ENCODE measurements at regions not wholly inside any gene's neighbourhood (a gene's known extent, or its start where the extent isn't known, plus 50 kb on each side); places are given as distances from the start of the nearest gene placed in this dataset.
"Not testable (repeated sequence)": the region's sequence is repeated elsewhere in the genome, so short reads cannot be mapped to it uniquely, and the experiment has no call there.

DNA sequence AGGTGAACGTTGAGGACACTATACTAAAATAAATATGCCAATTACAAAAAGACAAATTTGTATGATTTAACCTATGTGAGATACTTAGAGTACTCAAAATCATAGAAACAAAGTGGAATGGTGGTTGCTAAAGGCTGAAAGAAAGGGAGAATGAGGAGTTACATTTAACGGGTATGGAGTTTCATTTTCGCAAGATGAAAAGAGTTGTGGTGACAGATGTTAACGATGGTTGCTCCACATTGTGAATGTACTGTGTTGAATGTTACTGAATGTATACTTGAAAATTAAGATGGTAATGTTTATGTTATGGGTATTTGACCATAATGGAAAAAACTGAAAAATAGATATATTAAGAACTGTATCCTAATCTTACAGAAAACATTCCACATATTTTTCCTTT lies 51.3 kb upstream of the MOCS2 start:
- DNase-seq (ENCODE audit: low read depth in 2 of 2), result no peak

DNA sequence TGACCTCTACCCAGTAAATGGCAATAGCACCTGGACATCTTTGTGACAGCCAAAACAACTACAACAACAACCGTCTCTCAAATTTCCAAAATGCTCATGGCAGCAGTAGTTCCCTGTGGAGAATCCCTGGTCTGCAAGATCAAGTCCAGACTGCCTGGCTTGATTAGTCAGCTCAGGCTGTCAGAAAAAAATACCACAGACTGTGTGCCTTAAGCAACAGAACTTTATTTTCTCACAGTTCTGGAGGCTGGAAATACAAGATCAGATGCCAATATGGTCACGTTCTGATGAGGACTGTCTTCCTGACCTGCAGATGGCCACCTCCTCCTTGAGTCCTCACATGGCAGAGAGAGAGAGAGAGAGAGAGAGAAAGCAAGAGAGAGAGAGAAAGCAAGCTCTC lies 52.3 kb upstream of the MOCS2 start:
- DNase-seq (ENCODE audit: low read depth in 2 of 2), result no peak

DNA sequence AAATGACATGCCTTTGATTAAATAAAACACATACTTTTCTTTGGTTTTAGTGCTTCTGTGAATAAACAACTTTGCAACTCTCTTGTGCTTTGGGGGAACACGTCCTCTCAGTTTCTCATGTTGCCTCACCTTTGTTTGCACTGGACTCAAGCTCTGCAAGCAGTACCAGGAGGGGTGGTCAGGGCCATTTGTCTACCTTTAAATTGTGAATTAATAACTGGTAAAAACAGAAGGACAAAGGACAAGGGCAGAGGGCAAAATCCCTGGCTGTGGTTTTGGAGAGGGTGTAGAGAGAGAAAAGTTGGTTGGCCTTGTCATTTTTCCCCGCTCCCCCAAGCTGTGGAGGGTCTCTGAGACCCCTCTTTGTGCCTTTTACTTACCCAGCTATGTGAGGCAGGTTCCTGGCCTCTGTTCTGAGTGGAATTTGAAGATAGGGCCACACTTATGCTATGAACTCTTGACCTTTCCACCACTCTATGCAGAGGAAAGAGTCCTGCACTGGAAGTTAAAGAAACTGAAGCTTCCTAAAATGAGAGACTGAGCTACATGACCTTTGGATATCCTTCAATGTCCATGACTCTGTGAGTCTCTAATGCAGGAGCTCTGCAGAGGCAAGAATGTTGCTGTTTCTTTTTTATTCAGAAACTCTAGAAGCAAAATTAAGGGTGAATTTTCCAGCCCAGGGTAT lies 55.1 kb upstream of the MOCS2 start:
- DNase-seq (ENCODE audit: low read depth in 2 of 2), result no peak

DNA sequence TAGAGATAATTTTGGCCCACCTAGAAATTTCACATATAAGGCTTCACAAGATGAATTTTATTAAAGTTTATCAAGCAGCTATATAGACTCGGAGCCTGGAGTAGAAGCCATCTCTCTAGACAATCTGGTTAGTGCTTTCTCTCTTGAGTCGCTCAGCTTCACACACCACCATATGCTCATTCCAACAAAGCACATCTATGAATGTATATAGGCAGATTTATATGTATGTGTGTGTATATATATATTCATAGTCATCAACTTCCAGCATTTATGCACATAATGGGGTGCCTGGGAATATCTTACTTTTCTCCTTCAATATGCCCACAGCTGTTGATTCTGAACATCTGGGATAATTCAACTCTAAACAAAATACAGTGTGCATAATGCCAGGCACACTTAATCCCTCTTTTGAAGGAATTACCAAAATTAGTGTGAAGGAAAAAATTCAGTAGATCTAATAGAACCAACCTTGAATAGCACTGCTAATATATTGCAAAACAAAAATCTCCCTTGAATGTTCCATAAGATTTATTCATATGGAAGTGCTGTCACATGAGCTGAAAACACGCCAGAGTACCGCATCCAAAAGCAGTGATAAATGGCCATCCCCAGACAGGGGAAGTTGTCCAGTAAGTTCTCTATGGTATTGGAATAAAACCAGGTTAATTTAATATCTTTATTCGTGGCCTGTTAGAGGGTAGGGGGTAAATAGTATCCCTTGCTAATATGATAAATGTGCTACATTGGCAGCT lies 56.0 kb upstream of the MOCS2 start:
- DNase-seq (ENCODE audit: low read depth in 2 of 2), result no peak

DNA sequence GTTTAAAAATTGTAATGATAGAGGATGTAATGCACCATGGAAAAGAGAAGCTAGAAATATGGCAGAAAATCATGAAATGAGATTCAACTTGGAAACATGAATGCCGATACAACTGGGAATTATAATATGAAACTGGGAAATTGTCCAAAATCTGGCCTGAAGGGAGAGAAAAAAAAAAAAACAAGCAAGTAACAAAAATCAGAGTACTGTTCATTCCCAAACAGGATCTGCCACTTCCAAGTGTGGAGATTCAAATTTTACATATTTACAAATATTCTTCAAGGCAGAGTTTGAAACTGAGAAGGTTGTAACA lies 56.6 kb upstream of the MOCS2 start:
- DNase-seq (ENCODE audit: low read depth in 2 of 2), result no peak

DNA sequence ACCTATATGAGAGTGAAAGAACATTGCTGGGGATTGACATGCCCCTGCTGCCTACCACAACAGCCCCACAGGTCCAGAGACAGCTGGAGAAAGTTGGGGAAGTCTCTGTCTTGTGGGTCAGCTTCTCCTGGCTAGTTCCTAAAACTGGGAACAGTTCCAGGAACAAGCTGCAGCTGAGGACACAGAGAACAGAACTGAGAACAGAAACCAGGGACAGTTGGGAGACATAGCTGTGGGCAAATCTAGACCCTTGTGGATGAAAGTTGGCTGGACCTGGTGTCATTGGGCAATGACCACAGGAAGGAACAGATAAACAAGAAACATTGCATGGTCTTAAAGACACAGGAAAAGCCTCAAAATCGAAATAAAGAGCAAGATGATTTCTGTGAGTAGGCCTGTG lies 58.3 kb upstream of the MOCS2 start:
- DNase-seq (ENCODE audit: low read depth in 2 of 2), result no peak

DNA sequence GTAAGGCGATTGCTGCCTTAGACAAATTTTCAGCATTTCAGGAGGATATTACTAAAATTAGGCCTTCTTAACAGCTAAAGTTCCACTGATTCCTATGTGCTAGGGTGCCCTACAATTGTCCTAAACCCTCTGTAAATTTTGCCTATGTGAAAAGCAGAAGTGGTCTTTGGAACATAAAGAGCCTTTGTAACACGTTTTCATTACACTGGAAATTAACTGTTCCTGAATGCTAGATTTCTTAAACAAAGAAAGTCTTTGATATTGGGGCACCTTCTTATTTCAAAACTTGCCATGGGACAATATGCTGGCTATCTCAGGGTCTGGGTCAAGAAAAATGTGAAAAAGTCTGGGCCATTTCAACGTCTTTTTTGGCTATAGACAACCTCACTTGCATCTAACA lies 60.4 kb upstream of the MOCS2 start:
- DNase-seq (ENCODE audit: low read depth in 2 of 2), result no peak

DNA sequence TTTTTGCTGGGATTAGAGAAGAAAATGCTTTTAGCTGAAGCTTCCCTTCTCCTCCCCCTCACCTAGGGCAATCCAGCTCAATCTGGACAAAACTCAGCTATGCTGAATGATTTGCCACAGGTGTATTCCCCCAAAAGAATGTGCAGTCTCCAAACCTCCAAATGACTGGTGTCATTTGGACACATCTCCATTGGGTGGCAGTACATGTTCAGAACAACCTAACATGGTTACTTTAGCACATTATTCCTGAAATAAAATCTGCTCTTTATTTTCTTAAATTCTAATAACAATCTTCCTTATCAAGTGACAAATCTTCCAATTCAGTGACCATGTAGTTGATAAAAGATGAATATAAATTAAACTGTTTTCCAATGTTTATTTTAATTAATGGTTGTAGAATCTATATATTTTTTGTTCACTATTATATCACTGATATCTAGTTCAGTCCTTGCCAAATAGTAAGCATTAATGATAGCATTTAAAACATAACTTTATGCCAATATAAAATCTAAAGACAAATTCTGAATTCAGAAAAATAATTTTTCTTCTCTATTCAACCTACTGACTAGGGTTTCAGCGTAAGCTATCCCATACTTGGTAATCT lies 61.3 kb upstream of the MOCS2 start:
- no peak for DNase-seq (ENCODE audit: low read depth in 2 of 2)

DNA sequence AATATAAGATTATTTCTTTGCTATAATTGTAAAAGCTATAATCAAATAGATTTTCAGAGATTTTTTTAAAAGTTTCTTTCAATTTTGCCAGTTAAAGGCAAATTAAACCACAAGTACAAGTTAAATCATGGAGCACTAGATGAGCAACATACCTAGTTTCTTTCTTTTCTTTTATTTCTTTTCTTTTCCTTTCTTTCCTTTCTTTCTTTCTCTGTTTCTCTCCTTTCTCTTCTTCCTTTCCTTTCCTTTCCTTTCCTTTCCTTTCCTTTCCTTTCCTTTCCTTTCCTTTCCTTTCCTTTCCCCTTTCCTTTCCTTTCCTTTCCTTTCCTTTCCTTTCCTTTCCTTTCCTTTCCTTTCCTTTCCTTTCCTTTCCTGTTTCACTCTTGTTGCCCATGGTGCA lies 62.5 kb upstream of the MOCS2 start:
- DNase-seq (ENCODE audit: low read depth in 2 of 2), result not testable (repeated sequence)

DNA sequence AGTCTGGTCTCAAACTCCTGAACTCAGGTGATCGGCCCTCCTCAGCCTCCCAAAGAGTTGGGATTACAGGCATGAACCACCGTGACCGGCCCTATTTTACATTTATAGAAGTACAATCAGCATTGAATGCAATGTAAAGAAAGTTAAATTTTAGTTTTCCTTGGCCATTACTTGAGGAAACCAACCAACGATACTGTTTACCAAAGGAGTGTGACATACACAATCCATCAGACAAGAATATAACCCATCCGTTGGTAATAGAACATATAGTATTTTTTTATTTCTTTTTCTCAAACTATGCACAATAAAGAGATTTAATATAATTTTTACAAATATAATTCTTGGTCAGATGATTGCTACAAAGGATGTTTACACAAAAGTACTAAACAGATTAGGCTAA lies 63.1 kb upstream of the MOCS2 start:
- no peak for DNase-seq (ENCODE audit: low read depth in 2 of 2)

DNA sequence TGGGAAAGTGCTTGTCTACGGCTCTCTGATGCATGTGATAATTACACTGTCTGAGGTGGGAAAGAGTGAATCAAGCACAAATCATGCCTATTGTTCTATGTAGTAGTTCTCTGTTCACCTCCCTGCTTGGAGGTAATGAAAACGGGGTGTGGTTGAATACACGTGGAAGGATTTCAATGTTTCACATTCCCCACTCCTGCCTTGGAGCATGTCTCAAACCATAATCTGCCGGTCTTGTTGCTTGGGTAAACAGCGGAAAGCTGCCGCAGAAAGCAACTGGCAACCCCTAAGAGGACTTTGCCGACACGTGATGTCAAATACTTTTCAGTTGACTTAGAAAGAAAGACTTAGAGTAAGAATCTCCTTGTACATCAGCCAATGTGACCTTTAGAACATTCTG lies 63.5 kb upstream of the MOCS2 start:
- DNase-seq (ENCODE audit: low read depth in 2 of 2), result no peak

DNA sequence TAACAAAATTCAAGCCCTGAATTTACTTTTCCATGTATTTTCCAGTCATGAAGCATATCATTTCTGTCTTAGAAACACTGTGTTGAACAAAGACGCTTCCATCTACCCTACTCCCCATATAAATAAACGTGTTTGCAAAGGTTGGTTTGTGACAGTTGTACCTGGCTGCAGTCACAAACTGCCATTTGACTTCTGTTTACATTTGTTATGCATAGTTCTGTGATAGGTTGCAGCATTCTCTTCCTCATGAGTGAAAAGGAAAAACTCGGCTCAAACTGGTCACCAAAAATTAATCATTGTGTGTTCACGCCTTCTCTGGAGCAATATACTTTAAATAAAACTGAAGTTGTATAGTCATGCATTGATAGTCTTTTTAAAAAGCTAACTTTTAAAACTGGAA lies 69.3 kb upstream of the MOCS2 start:
- no peak for DNase-seq (ENCODE audit: low read depth in 2 of 2)

DNA sequence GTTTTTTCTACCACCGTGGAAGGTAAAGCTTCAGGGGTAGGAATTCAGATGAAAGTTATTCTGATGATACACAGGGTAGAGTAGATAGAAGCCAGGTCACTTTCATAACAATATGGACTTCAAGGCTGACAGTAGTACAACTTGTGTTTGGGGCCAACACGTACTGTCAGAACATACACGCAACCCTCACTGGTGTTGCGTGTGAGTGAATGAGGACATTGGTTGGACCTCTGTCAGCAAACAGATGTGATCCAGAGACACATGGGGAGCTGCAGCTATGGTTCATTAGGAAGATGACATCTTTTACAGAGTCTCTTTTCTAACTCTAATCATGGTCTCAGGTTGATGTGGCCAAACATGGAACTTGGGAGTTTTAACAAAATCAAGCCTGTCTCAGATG lies 70.1 kb upstream of the MOCS2 start:
- no peak for DNase-seq (ENCODE audit: low read depth in 2 of 2)

DNA sequence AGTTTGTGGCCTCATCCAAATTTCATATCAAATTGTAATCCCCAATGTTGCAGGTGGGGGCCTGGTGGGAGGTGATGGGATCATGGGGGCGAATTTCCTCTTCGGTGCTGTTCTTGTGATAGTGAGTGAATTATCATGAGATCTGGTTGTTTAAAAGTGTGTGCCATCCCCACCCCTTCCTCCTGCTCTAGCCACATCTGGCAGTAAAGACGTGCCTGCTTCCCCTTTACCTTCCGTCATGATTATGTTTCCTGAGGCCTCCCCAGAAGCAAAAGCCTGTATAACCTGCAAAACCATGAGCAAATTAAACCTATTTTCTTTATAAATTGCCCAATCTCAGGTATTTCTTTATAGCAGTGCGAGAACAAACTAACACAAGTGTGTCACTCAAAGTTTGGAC lies 71.0 kb upstream of the MOCS2 start:
- DNase-seq (ENCODE audit: low read depth in 2 of 2), result no peak

DNA sequence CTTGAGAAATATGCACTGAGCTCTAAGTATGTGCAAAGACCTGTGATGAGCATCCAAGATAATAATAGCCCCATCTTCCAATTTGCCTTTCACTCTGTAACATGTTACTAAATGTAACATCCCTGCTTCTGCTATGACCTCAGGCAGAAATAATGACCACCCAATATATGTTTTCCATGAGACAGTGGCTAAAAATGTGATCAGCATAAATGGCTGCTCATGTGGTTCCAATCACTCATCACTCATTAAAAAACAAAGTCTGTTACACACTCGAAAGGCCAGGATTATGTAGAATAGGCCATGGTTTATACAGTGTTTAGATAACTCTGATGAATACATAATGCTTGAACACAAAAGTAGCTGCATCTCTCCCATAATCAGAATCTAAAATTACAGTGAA lies 71.4 kb upstream of the MOCS2 start:
- no peak for DNase-seq (ENCODE audit: low read depth in 2 of 2)

DNA sequence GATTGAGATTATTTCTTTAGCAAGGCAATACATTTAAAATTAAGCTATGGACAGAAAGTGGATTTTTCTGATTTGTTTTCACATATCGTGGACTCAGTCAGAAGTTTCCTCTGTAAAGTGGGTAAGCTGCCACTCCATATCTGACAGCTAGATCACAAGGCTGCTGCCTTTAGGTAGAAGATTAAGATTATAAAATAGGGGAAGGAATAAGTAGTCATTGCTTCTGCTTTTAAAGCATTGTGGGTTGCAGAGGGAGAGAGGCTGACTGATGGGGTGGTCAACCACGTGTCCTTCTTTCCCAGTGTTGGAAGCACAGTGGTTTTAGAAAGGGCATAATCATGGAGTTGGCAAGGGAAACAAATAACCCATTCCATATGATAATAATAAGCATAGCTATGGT lies 74.3 kb upstream of the MOCS2 start:
- no peak for DNase-seq (ENCODE audit: low read depth in 2 of 2)

DNA sequence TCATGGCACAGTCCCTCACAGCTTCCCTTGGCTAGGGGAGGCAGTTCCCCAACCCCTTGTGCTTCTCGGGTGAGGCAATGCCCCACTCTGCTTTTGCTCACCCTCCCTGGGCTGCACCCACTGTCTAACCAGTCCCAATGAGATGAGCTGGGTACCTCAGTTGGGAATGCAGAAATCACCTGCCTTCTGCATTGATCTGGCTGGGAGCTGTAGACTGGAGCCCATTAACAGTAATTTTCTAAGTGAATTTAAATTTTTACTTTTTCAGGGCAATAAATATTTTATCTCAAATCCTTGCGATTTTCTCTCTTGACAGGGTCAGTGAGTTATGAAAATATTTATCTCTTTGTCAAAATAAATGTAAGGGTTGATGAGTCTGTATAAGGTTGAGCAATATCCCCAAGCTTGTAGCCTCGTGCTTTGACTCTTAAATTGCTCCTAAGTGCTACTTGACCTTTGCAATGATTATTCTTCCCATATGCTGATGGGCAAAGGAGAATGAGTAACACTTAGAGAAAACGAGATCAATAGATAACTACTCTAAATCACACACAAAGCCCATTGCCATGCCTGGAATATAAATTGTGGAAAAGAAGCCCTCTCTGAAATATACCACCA lies 82.1 kb upstream of the MOCS2 start:
- no peak for DNase-seq (ENCODE audit: low read depth in 2 of 2)

DNA sequence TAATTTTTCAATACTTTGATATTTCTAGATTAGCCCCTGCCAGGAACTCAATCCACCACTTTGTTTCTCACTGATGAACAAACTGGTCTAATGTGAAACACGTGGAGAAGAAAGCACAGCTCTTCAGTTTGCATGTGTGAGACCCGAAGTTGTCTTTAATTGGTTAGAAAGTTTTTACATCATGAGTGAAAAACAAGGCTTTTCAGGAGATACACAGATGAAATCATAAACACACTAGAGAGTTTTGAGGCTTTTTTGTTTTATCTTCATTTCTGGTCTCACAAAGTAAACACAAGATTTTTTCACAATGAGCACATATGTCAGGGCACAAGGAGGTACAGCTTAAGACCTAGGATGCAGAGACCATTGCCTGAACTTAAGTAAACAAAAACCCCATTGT lies 84.5 kb upstream of the MOCS2 start:
- no peak for DNase-seq (ENCODE audit: low read depth in 2 of 2)

DNA sequence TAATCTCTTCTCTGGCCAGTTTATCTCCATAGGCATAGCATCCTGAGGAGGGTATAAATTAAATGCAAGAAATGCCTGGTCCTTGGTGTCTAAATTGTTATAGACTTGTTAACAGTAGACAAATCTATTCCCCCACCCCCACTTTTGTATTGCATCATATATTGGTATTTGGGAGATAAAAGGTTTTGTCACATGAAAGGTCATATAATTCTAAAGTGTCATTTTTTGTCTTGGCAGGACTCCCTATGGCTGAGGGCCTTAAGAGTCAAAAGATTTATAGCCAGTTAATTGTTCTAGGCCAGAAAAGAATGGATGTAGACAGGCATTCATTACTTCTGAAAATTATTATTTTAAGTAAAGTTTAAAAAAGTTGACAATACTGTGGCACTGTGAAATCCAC lies 90.3 kb upstream of the MOCS2 start:
- no peak for DNase-seq (ENCODE audit: low read depth in 2 of 2)

DNA sequence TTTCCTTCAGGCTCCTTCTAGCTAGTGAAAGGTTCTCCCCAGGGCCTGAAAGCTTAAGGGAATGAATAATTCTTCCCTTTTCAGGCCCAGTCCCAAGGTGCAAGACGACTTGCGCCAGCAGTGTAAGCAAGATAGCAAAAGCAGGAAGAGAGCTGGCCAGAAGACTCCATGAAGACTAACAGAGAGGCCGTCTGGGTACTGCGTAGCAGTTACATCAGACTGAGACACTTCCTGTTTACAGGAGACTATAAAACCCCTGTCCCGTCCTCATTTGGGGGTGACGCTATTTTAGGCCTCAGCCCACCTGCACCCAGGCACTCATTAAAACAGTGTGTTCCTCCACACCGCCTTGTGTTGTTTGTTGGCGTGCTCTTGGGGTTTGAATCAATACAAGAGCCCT lies 90.7 kb upstream of the MOCS2 start:
- DNase-seq (ENCODE audit: low read depth in 2 of 2), result no peak

DNA sequence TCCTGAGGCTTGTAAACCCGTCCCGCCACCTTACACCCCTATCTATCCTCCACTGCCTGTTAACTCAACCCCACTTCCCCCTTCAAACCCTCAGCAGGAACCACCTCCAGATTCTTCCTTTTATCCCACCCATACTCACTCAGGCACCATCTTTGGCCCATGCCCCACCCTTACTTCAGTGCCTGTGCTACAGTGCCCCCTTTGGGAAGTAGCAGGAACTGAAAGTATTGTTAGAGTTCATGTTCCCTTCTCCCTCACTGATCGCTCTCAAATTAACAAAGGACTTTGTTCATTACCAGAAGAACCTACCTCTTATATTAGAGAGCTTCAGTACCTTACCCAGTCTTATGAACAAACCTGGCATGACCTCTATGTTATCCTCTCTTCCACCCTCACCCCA lies 92.2 kb upstream of the MOCS2 start:
- no peak for DNase-seq (ENCODE audit: low read depth in 2 of 2)

DNA sequence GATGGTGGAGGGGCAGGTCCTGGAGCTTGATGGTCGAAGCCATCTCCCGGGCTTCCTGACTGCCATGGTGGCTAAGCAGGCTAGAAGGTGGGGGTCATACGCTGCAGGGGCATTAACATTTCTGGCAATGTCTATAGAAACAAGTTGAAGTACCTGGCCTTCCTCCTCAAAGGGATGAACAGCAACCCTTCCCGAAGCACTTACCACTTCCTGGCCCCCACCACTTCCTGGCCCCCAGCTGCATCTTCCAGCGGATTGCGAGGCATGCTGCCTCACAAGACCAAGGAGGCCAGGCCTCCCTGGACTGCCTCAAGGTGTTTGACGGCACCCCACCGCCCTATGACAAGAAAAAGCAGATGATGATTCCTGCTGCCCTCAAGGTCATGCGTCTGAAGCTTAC lies 97.0 kb upstream of the MOCS2 start:
- no peak for DNase-seq (ENCODE audit: low read depth in 2 of 2)

DNA sequence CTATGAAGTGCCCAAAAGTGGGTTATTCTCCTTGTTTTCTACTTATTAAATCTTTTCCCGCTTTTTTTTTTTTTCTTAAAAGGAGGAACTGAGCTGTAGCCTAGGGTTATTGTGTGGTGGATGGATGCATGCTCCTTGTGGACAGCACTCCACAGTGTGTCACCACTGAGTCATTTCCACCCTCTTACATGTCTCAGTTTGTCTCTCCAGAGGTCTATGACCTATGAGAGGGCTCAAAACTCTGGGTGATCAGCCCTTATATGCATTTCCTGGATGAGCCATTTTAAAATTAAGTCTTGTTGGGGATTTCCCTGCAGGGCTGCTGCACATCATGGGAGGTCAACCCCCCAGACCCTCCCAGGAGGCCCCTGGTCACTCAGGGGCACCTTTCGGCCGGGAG lies 102.2 kb upstream of the MOCS2 start:
- no peak for DNase-seq (ENCODE audit: low read depth in 2 of 2)

All from fibroblast of skin of left biceps (primary cell).